Activated CD8-positive, alpha-beta memory T cell treated with anti-CD3 and anti-CD28 coated beads, Interleukin-2, amount 50 U/mL, for 48 hours (primary cell): ENCODE measurements at regions not wholly inside any gene's neighbourhood (a gene's known extent, or its start where the extent isn't known, plus 50 kb on each side); places are given as distances from the start of the nearest gene placed in this dataset.
"Not testable (repeated sequence)": the region's sequence is repeated elsewhere in the genome, so short reads cannot be mapped to it uniquely, and the experiment has no call there.

Experiments used
- DNase-seq: peaks from one replicate; pipeline ENCODE4 v3.0.0-alpha.2; 2020

DNA sequence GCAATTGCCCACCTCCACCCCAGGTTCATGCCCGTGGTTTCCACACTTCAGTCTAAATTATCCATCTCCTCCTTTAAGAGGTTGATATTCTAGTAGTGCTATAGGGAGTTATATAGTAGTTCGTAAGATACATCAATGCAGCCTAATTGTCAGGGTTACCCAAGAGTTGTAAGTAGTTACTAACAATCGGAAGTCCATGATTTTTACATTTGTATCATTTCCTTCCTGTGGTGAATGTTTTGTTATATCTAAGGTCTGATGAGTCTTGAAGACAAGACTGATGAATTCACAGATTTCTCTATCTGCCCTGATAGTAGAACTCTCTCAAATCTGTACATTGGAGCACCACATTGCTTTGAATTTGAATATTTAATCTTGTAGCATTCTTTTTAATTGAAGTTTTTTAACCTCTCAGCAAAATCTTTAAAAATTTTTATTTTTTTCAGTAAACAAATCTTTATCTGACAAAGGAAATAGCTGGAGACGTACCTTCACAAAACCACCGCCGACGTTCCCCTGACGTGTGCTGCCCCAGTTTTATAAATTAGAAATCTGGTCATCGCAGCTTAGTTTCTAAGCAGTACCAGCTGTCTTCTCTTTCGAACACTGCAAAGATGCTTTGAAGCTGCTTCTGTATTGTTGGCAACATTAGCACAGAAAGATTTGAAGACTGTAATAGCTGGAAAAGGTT, 264.5 kb downstream of the SOCS6 start:
- DNase-seq: no peak

DNA sequence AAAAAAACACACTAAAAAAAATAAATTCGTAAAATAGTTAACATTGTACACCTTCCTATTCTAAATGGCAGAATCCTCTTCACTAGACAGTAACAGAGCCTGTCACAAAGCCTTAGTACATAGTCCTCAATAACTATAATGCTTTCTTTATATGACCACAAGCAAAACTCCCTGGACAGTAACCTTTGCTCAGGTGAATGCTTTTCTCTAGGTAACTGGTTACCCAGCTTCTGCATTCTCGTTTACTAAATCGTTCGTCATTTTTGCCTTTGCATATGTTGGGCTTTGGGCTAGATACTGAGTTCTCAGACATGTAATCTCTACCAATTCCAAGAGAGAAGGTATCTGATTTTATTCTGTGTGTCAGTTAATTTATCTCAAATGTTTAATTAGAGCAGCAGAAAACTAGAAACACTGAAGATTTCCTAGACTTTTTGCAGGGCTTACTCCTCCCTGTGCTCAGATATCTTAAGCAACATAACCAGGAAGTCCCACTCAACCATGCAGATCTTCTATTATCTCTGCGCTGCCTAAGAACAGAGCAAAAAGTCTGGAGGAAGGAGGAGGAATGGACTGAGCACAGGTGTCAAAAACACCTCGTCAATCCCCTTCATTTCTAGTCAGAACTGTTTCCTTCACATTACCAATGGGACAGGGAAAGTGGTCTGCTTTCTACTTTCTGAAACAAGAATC, 247.7 kb downstream of the SOCS6 start:
- DNase-seq: no peak

- DNase-seq: no peak
Observed at GRCh38 chr18:70535041-70535440, 246.2 kb downstream of the SOCS6 start.

DNA sequence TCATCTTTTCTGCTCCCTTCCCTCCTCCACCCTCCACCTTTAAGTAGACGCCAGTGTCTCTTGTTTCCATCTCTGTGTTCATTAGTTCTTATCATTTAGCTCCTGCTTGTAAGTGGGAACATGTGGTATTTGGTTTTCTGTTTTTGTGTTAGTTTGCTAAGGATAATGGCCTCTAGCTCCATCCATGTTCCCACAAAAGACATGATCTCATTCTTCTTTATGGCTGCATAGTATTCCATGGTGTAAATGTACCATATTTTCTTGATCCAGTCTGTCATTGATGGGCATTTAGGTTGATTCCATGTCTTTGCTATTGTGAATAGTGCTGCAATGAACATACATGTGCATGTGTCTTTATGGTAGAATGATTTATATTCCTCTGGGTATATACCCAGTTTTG, 236.5 kb downstream of the SOCS6 start:
- not testable (repeated sequence) for DNase-seq

GRCh38 chr18:70523792-70524182, 234.9 kb downstream of the SOCS6 start:
- no peak for DNase-seq

DNA sequence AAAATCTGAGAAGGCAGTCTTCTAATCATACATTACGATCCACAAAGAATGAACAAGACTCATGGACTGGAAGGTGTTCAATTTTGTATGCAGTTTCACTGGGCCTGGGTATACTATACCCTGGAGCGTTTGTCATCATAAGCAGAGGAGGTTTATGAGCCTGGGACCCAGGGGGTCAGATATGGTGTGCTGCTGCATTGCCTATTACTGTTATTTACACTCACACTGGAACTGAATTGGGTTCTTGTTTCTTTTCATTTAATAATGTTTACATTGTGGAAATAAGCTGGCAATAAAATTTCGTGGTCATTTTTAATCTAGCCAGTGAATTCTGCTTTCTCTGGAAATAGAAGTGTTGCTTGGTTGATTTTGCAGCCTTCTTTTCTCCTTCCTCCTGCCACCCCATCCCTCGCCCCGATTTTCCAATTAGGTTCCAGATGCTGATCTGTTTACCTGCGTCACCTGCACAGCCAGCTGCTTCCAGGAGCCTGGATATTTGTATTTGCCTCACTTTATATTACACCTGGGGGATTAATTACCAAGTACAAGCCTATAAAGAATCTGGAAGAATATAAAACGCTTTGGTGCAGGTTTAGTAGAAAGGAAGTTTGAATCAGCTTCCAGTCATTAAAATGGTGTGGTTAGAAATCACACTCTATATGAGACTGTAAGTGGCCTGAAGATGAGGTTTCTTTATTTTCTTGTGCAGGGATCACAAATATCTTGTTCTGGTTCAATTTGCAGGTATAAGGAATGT, 234.4 kb downstream of the SOCS6 start:
- no peak for DNase-seq

DNA sequence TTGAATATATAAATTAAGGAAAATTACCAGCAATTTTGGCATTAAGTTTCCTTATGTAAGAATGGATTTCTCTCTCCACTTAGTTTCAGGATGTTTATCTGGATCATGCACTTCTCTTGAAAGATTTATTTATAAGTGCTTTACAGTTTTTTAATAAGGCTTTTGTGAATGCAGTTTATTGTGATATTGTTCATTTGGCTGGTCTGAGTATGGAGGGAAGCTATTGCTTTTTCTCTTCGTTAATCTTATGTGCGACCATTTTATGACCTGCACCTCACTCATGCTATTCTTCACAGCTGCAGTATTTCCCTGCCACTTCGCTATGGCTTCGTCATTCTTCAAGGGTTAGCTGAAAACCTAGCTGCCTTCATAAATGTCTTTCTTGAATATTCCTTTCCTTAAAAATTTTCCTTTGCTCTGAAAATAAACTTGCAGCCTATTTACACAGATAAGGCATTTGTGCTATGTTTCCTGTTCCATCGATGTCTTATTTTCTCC, 233.4 kb downstream of the SOCS6 start:
- no peak for DNase-seq

GRCh38 chr18:70520867-70521266, 232.0 kb downstream of the SOCS6 start:
- no peak for DNase-seq

GRCh38 chr18:70513502-70514171, 224.8 kb downstream of the SOCS6 start:
- no peak for DNase-seq

DNA sequence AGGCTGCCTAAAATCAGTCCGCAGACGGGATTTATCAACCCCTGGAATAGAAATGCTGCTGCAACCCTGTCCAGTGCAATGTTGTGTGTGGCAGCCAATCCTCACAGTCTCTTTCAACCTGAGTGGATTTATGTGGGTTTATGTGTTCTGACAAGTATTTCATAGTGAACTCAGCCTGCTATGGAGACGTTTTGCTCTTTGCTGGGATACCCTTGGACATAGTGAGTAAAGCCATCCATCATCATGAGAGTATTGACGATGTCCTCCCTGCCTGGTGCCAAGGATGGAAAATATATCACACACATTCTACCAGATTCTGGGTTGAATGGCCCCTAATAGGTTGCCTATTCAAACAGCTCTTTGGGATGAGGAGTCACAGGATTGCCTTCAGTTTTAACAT, 219.1 kb downstream of the SOCS6 start:
- no peak for DNase-seq

GRCh38 chr18:70506511-70506910, 217.7 kb downstream of the SOCS6 start:
- no peak for DNase-seq

- no peak for DNase-seq
Observed at GRCh38 chr18:70503060-70503459, 214.2 kb downstream of the SOCS6 start.

DNA sequence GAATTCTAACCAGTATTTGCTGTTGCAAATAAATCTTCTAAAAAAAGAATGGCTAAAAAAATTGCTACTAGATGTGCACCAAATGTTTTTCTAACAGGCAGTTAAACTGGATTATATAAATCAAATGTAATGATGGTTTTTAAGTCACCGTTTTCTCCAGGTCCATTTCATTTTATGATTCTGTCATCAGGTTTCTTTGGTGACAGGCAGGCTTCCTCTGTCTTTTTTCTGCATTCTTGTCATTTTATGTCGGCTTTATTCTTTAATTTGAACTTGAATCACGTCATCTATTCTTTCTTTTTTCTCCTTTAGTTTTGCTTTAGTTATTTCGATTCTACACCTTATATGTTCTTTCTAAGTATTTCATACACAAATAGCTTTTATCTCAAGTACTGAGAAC, 212.5 kb downstream of the SOCS6 start:
- DNase-seq: no peak

- no peak for DNase-seq
Observed at GRCh38 chr18:70500748-70501147, 211.9 kb downstream of the SOCS6 start.

DNA sequence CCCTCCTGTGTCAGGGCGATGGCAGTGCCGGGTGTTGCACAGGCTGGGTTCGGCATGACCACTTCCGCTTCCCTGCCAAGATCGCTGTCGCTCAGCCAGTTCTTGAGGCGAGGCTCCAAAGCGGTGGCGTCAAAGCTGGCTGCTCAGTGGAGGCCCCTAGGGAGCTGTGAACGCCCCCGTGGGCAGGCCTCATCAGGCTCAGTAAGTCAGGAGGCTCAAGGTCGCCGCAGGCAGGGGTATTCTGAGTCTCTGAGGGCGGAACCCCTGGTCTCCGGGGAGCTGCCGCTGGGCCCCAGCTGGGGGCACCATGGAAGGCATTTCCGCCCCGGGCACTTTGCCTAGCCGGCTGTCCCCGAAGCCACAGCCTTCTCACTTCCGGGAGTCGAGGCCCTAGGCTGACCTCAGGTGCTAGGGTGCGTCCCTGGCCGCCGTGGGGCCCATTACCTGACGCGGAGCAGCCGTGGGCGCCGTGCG, 210.4 kb downstream of the SOCS6 start:
- DNase-seq: no peak

DNA sequence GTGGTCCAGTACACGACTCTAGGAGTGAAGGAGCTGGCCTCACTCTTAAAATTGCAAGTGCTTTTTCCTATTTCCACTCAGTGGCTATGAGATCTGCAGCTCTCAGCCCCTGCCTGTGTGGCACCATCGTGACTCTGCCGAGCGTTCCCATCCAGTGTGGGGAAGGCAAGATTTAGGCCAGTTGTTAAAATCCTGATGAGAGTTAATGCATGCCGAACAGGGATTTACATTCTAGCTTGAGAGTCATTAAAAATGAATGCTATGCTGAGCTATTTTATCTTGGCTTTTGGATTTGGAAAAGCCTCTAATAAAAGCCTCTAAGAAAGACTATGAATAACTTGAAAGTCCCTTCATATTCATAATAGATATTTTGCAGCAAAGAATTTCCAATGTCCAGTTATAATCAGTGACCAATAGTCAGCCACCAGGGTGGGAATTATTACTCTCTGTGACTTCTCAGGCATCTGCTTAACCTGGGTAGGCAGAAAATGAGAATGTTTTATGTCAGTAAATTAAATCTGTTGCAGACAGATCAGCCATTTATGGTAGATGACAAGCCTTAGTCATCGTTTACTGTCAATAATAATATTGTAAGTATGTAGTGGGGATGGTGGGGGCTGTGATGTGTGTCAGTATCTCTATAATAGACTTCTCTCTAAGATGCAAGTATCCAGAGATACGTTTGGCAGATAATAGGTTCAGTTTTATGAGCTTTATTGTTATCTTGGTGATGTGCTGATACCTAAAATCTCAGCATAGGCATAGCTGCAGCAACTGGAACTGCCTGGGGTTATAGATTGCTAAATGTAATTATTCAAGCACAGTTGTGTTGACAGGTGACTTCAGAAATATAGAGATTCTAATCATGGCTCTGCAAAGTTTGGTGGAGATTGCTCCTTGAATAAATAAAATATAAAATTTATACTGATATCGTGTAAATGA, 207.8 kb downstream of the SOCS6 start:
- DNase-seq: no peak

DNA sequence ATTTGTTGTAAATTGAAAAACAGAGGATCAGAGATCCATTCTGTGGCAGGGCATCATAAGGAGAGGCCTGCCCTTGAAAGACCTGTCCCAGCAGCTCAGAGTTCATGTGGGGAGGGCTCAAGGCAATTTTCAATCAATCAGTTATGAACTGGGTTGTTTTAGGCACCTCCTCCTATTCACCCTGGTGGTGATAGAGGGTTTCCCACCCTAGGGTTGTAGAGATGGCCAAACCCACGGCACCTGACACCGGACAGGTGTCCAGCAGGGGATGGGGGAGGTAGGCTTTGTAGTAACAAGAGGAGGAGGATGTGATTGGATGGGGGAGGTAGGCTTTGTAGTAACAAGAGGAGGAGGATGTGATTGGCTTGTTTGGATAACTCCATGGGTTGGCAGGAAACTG, 205.7 kb downstream of the SOCS6 start:
- no peak for DNase-seq

GRCh38 chr18:70493461-70493860, 204.6 kb downstream of the SOCS6 start:
- no peak for DNase-seq

- peak; percentile 70 for DNase-seq
Observed at GRCh38 chr18:70491734-70492348, 203.0 kb downstream of the SOCS6 start.

- DNase-seq: no peak
Observed at GRCh38 chr18:70489986-70490933, 201.4 kb downstream of the SOCS6 start.
